GM23248 (cell line): ENCODE measurements at regions not wholly inside any gene's neighbourhood (a gene's known extent, or its start where the extent isn't known, plus 50 kb on each side); places are given as distances from the start of the nearest gene placed in this dataset.

Experiments used
- DNase-seq: peaks from one replicate; pipeline ENCODE4 v3.0.0-alpha.2; 2015
- H2AFZ ChIP-seq: fragments of 200-600 bp; sonication (generic); 2 replicates; pipeline ENCODE4 v1.6.1; 2016; ENCODE audit warnings: antibody characterized with exemption
- H3F3A ChIP-seq: fragments of 200-600 bp; sonication (generic); 2 replicates; pipeline ENCODE4 v1.6.1; 2016; ENCODE audit warnings: mild to moderate bottlenecking, antibody characterized with exemption, mixed run types; ENCODE audit not compliant: insufficient read depth
- H3K27ac ChIP-seq: fragments of 200-600 bp; sonication (generic); 2 replicates; pipeline ENCODE4 v1.5.1; 2016; ENCODE audit warnings: mild to moderate bottlenecking
- H3K27me3 ChIP-seq: fragments of 200-600 bp; sonication (generic); replicated peaks from 2 replicates; pipeline ENCODE4 v1.6.1; 2016; ENCODE audit warnings: mild to moderate bottlenecking; ENCODE audit not compliant: insufficient read depth
- H3K36me3 ChIP-seq: fragments of 200-600 bp; sonication (generic); 2 replicates; pipeline ENCODE4 v1.6.1; 2016; ENCODE audit warnings: low read depth, mild to moderate bottlenecking
- H3K4me1 ChIP-seq: fragments of 200-600 bp; sonication (generic); 2 replicates; pipeline ENCODE4 v1.6.1; 2016; ENCODE audit warnings: mild to moderate bottlenecking; ENCODE audit not compliant: insufficient read depth
- H3K4me2 ChIP-seq: fragments of 200-600 bp; sonication (generic); one replicate; pipeline ENCODE4 v1.6.1; 2016; ENCODE audit warnings: mild to moderate bottlenecking; ENCODE audit not compliant: unreplicated experiment
- H3K4me3 ChIP-seq: fragments of 200-600 bp; sonication (generic); 2 replicates; pipeline ENCODE4 v1.5.1; 2016; ENCODE audit warnings: mild to moderate bottlenecking
- H3K79me2 ChIP-seq: fragments of 200-600 bp; sonication (generic); 2 replicates; pipeline ENCODE4 v1.6.1; 2016; ENCODE audit warnings: mild to moderate bottlenecking; ENCODE audit not compliant: insufficient read depth
- H3K9ac ChIP-seq: fragments of 200-600 bp; sonication (generic); 2 replicates; pipeline ENCODE4 v1.6.1; 2016; ENCODE audit warnings: mild to moderate bottlenecking
- H3K9me2 ChIP-seq: fragments of 200-600 bp; sonication (generic); 2 replicates; pipeline ENCODE4 v1.6.1; 2016; ENCODE audit warnings: mixed run types, mild to moderate bottlenecking, moderate library complexity; ENCODE audit not compliant: insufficient read depth
- H3K9me3 ChIP-seq: fragments of 200-600 bp; sonication (generic); one replicate; pipeline ENCODE4 v1.6.1; 2017; ENCODE audit warnings: low read depth
- H4K20me1 ChIP-seq: fragments of 200-600 bp; sonication (generic); 2 replicates; pipeline ENCODE4 v1.6.0; 2016; ENCODE audit not compliant: insufficient read depth
- EZH2 ChIP-seq: fragments of 200-600 bp; sonication (generic); IDR thresholded peaks from 2 replicates; pipeline ENCODE4 v1.6.1; 2018; ENCODE audit warnings: antibody characterized with exemption, mild to moderate bottlenecking; ENCODE audit not compliant: insufficient read depth, poor library complexity, severe bottlenecking
- EZH2phosphoT487 ChIP-seq: fragments of 200-600 bp; sonication (generic); IDR thresholded peaks from 2 replicates; pipeline ENCODE4 v1.6.1; 2018; ENCODE audit warnings: antibody characterized with exemption, moderate library complexity, mild to moderate bottlenecking, low read depth; ENCODE audit not compliant: insufficient read depth
- WGBS, 2 experiments: methylation state at CpG; one replicate each; pipeline ENCODE4 v1.1.6; 2015 to 2017; ENCODE audit warnings: low lambda C conversion rate in 2 of 2, low coverage in 1 of 2; ENCODE audit errors: missing lambda C conversion rate in 2 of 2; 5-methylcytosine and 5-hydroxymethylcytosine counted together
- in situ Hi-C: fragments of 300-500 bp; cut with MboI; formaldehyde crosslinking; loops from 2 replicates; pipeline ENCODE4 v1.15.0; 2020

DNA sequence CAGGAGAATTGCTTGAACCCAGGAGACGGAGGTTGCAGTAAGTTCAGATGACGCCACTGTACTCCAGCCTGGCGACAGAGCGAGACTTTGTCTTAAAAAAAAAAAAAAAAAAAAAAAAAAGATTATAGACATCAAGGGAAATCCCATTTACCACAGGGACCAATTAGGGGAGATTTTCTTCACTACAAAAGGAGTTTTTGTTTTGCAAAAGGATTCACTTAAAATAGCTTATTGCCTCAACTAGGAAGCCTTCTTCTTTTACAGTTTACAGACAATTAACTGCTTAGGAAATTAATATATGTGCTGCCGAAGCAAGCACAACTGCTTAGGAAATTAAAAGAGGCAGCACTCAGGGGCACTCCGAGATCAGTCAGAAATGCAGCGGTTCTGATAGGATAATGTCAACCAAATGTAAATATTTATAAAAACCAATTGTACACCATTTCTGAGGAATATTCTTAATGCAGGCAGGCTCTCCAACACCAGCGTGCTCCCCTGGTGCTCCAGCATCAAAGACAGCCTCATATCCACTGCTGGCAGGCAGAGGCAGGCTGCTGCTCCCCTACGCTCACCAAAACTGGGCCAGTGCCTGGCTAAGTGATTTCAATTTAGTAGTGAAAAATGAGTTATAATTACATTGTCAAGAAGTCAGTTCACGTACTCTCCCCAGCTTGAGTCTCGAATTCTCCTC is 107.9 kb upstream of the RAB4A start:
- no peaks in the 10 kb centered on the region for H3F3A ChIP-seq
- no peak overlapping the region for H3K27ac ChIP-seq
- no peak overlapping the region for H2AFZ ChIP-seq
- WGBS, 2 experiments, result 82 to 85% methylated on average over 10 to 11 of the region's 11 CpGs
- no peaks in the 10 kb centered on the region for H3K9me3 ChIP-seq
- no peaks in the 10 kb centered on the region for H3K79me2 ChIP-seq
- no peak overlapping the region for H3K4me2 ChIP-seq
- H3K9me2 ChIP-seq, result no peaks in the 10 kb centered on the region
- no peak for DNase-seq
- H3K9ac ChIP-seq, result no peak overlapping the region
- peaks cover 8% of the 10 kb centered on the region for H3K27me3 ChIP-seq
- H3K4me3 ChIP-seq, result no peak overlapping the region
- in situ Hi-C loops, result no loop called here
- no peaks in the 10 kb centered on the region for H3K36me3 ChIP-seq
- no peaks in the 10 kb centered on the region for H3K4me1 ChIP-seq
- TF ChIP-seq EZH2 (no peak), EZH2phosphoT487 (no peak)
- no peaks in the 10 kb centered on the region for H4K20me1 ChIP-seq

DNA sequence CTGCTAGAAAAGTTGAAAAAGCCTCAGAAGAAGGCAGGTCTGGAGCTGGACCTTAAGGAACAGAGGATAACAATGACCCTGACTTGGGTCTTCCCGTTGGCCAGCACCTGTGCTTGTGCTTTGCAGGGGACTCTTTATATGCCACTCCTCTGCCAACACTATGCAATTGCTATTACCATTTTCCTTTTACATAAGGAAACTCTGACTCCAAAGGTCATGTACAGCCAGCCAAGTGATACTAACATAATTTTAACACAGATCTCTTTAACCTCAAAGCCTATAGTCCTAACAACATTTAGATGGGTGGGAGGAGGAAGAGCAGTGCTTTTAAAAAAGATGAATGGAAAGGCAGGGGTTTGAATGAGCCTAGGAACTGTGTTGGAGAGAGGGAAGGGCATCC is 106.6 kb upstream of the RAB4A start:
- H3K36me3 ChIP-seq, result no peaks in the 10 kb centered on the region
- in situ Hi-C loops, result no loop called here
- no peak for DNase-seq
- no peaks in the 10 kb centered on the region for H3F3A ChIP-seq
- no peaks in the 10 kb centered on the region for H3K9me2 ChIP-seq
- no peak overlapping the region for H3K27ac ChIP-seq
- TF ChIP-seq EZH2 (no peak), EZH2phosphoT487 (no peak)
- H3K79me2 ChIP-seq, result no peaks in the 10 kb centered on the region
- H3K4me3 ChIP-seq, result no peak overlapping the region
- no peaks in the 10 kb centered on the region for H3K4me1 ChIP-seq
- H3K4me2 ChIP-seq, result no peak overlapping the region
- WGBS, 2 experiments, result 60 to 81% methylated on average over 1 of the region's 1 CpG
- no peaks in the 10 kb centered on the region for H3K9me3 ChIP-seq
- no peak overlapping the region for H3K9ac ChIP-seq
- peaks cover 6% of the 10 kb centered on the region for H3K27me3 ChIP-seq
- H4K20me1 ChIP-seq, result no peaks in the 10 kb centered on the region
- no peak overlapping the region for H2AFZ ChIP-seq

- H3K4me1 ChIP-seq, result no peaks in the 10 kb centered on the region
- H2AFZ ChIP-seq, result no peak overlapping the region
- no peaks in the 10 kb centered on the region for H3K9me3 ChIP-seq
- 57 to 64% methylated on average over 12 of the region's 12 CpGs for WGBS, 2 experiments
- TF ChIP-seq EZH2, result no peak
- in situ Hi-C loops, result no loop called here
- H3K79me2 ChIP-seq, result no peaks in the 10 kb centered on the region
- H3K36me3 ChIP-seq, result no peaks in the 10 kb centered on the region
- H3K27ac ChIP-seq, result no peak overlapping the region
- no peaks in the 10 kb centered on the region for H3F3A ChIP-seq
- H3K4me3 ChIP-seq, result no peak overlapping the region
- no peak for DNase-seq
- H3K9ac ChIP-seq, result no peak overlapping the region
- H3K9me2 ChIP-seq, result no peaks in the 10 kb centered on the region
- no peaks in the 10 kb centered on the region for H4K20me1 ChIP-seq
- H3K4me2 ChIP-seq, result no peak overlapping the region
- H3K27me3 ChIP-seq, result peaks cover 6% of the 10 kb centered on the region
Measured at GRCh38 chr1:229164836-229165735, 105.8 kb upstream of the RAB4A start.

- TF ChIP-seq EZH2phosphoT487, result no peak
- TF ChIP-seq EZH2, result no peak
- no peaks in the 10 kb centered on the region for H4K20me1 ChIP-seq
- no peaks in the 10 kb centered on the region for H3K9me2 ChIP-seq
- H3K36me3 ChIP-seq, result no peaks in the 10 kb centered on the region
- no peak overlapping the region for H2AFZ ChIP-seq
- no peaks in the 10 kb centered on the region for H3K4me1 ChIP-seq
- no peak overlapping the region for H3K4me3 ChIP-seq
- no peak for DNase-seq
- in situ Hi-C loops, result no loop called here
- H3F3A ChIP-seq, result no peaks in the 10 kb centered on the region
- no peak overlapping the region for H3K27ac ChIP-seq
- H3K9ac ChIP-seq, result no peak overlapping the region
- no peaks in the 10 kb centered on the region for H3K9me3 ChIP-seq
- no peak overlapping the region for H3K4me2 ChIP-seq
- peaks cover 6% of the 10 kb centered on the region for H3K27me3 ChIP-seq
- H3K79me2 ChIP-seq, result no peaks in the 10 kb centered on the region
- 66 to 70% methylated on average over 4 of the region's 4 CpGs for WGBS, 2 experiments
Measured at GRCh38 chr1:229167318-229167717, 103.6 kb upstream of the RAB4A start.
